Breast epithelium (tissue), 3 donors: ENCODE measurements at regions not wholly inside any gene's neighbourhood (a gene's known extent, or its start where the extent isn't known, plus 50 kb on each side); places are given as distances from the start of the nearest gene placed in this dataset.

Source experiments
- CTCF ChIP-seq, 3 donors: fragments of 450-650 bp; IDR thresholded peaks; one replicate each; pipeline ENCODE4 v1.5.1; 2016 to 2017; ENCODE audit warnings: antibody characterized with exemption in 3 of 3, mild to moderate bottlenecking in 3 of 3, moderate library complexity in 3 of 3
- POLR2A ChIP-seq: fragments of 450-650 bp; IDR thresholded peaks from one replicate; pipeline ENCODE4 v1.6.1; 2016; ENCODE audit warnings: antibody characterized with exemption, mild to moderate bottlenecking, moderate library complexity

GRCh38 chr3:18264361-18264760 lies 160.8 kb downstream of the SATB1 start:
- TF ChIP-seq CTCF (IDR thresholded peaks at IDR 0.05) (no peak), POLR2A (no peak)
